ENCODE measurements at regions not wholly inside any gene's neighbourhood (a gene's known extent, or its start where the extent isn't known, plus 50 kb on each side); places are given as distances from the start of the nearest gene placed in this dataset.

DNA sequence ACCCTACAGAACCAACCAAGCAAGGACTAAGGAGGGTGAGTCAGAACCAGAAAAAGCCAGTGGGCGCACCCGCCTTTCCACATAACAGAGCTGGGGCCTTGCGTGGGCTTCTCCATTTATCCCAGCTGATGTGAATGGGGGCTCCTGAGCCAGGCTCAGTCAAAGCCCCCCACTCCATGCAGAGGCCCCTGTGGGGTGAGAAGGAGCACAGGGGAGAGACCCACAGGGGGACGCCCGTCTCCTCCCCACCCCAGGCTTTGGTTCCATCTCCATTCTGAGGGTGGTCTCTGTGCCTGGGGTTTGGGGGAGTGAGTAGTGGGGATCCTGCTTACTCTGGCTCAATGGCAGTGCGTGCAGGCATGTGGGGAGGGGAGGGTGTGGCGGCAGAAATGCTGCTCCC, 210.1 kb upstream of the TNRC6C start:
- TF ChIP-seq, protein P1, sequence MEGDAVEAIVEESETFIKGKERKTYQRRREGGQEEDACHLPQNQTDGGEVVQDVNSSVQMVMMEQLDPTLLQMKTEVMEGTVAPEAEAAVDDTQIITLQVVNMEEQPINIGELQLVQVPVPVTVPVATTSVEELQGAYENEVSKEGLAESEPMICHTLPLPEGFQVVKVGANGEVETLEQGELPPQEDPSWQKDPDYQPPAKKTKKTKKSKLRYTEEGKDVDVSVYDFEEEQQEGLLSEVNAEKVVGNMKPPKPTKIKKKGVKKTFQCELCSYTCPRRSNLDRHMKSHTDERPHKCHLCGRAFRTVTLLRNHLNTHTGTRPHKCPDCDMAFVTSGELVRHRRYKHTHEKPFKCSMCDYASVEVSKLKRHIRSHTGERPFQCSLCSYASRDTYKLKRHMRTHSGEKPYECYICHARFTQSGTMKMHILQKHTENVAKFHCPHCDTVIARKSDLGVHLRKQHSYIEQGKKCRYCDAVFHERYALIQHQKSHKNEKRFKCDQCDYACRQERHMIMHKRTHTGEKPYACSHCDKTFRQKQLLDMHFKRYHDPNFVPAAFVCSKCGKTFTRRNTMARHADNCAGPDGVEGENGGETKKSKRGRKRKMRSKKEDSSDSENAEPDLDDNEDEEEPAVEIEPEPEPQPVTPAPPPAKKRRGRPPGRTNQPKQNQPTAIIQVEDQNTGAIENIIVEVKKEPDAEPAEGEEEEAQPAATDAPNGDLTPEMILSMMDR (IDR thresholded peaks at IDR 0.05), result no peak
- no peak for TF ChIP-seq POLR2A (IDR thresholded peaks at IDR 0.05; ENCODE audit: low read depth)
- no peak for TF ChIP-seq POLR2AphosphoS5 (IDR thresholded peaks at IDR 0.05)
